ENCODE measurements at regions not wholly inside any gene's neighbourhood (a gene's known extent, or its start where the extent isn't known, plus 50 kb on each side); places are given as distances from the start of the nearest gene placed in this dataset.

DNA sequence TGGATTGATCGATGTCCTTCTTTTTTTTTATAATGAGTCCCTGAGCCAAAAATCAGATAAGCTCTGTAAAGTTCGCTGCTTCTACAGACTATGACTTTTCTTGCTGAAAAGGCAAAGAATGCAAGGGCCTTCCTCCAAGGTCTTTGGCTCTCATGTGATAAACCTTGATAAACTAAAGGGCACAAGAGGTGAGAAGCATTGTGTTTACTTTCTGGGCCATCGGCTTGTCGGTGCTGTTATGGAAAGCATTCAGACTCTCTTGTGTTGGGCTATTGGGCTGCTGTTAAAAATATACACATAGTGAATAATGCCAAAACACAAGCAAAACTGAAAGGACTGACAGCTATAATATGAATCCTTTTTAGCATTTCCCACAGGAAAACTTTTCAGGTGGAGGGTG, 472.4 kb upstream of the SPHKAP start:
- TF ChIP-seq, protein P1, sequence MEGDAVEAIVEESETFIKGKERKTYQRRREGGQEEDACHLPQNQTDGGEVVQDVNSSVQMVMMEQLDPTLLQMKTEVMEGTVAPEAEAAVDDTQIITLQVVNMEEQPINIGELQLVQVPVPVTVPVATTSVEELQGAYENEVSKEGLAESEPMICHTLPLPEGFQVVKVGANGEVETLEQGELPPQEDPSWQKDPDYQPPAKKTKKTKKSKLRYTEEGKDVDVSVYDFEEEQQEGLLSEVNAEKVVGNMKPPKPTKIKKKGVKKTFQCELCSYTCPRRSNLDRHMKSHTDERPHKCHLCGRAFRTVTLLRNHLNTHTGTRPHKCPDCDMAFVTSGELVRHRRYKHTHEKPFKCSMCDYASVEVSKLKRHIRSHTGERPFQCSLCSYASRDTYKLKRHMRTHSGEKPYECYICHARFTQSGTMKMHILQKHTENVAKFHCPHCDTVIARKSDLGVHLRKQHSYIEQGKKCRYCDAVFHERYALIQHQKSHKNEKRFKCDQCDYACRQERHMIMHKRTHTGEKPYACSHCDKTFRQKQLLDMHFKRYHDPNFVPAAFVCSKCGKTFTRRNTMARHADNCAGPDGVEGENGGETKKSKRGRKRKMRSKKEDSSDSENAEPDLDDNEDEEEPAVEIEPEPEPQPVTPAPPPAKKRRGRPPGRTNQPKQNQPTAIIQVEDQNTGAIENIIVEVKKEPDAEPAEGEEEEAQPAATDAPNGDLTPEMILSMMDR (IDR thresholded peaks at IDR 0.05), result no peak
- no peak for TF ChIP-seq POLR2A (IDR thresholded peaks at IDR 0.05)

Data from body of pancreas (tissue), 4 donors.